Neural cell (in vitro differentiated cells): ENCODE measurements at regions not wholly inside any gene's neighbourhood (a gene's known extent, or its start where the extent isn't known, plus 50 kb on each side); places are given as distances from the start of the nearest gene placed in this dataset.

Experiments used
- H2AFZ ChIP-seq: fragments of 200-600, 300-800 bp; sonication (generic), shearing (Covaris generic); 2 replicates; pipeline ENCODE4 v1.6.0; 2014; ENCODE audit warnings: low read depth, mild to moderate bottlenecking, antibody characterized with exemption, low read length, moderate library complexity
- H3F3A ChIP-seq: fragments of 200-600 bp; shearing (Covaris generic); 2 replicates; pipeline ENCODE4 v1.6.1; 2016; ENCODE audit warnings: mild to moderate bottlenecking, moderate library complexity, mixed read lengths, antibody characterized with exemption, low read length; ENCODE audit not compliant: insufficient read depth, poor library complexity, severe bottlenecking
- H3K27ac ChIP-seq: fragments of 200-600, 300-800 bp; sonication (generic), shearing (Covaris generic); 2 replicates; pipeline ENCODE4 v1.5.1; 2014; ENCODE audit warnings: mild to moderate bottlenecking, low read length, moderate library complexity
- H3K27me3 ChIP-seq: fragments of 300-800, 200-600 bp; sonication (generic), shearing (Covaris generic); 2 replicates; pipeline ENCODE4 v1.6.0; 2014; ENCODE audit warnings: mild to moderate bottlenecking, low read depth, low read length, moderate library complexity; ENCODE audit not compliant: insufficient read depth
- H3K36me3 ChIP-seq: fragments of 300-800, 200-600 bp; sonication (generic), shearing (Covaris generic); 2 replicates; pipeline ENCODE4 v1.5.1; 2014; ENCODE audit warnings: mild to moderate bottlenecking, antibody characterized with exemption, low read length, moderate library complexity; ENCODE audit not compliant: insufficient read depth
- H3K4me2 ChIP-seq: fragments of 300-800, 200-600 bp; sonication (generic), shearing (Covaris generic); 2 replicates; pipeline ENCODE4 v1.6.0; 2014; ENCODE audit warnings: mild to moderate bottlenecking, low read length
- H3K4me3 ChIP-seq: fragments of 300-800, 200-600 bp; sonication (generic), shearing (Covaris generic); 2 replicates; pipeline ENCODE4 v1.5.1; 2014; ENCODE audit warnings: mild to moderate bottlenecking, low read length, moderate library complexity
- H3K79me2 ChIP-seq: fragments of 200-600 bp; shearing (Covaris generic); replicated peaks from 2 replicates; pipeline ENCODE4 v1.6.0; 2014; ENCODE audit warnings: mild to moderate bottlenecking, low read length, moderate library complexity; ENCODE audit not compliant: insufficient read depth
- H3K9ac ChIP-seq: fragments of 300-800, 200-600 bp; sonication (generic), shearing (Covaris generic); 2 replicates; pipeline ENCODE4 v1.6.1; 2016; ENCODE audit warnings: mild to moderate bottlenecking, low read length, mixed read lengths
- H3K9me2 ChIP-seq: fragments of 200-600 bp; shearing (Covaris generic); 2 replicates; pipeline ENCODE4 v1.6.1; 2016; ENCODE audit warnings: mild to moderate bottlenecking, low read length, mixed read lengths; ENCODE audit not compliant: insufficient read depth
- H3K9me3 ChIP-seq: fragments of 200-600, 300-800 bp; sonication (generic), shearing (Covaris generic); 2 replicates; pipeline ENCODE4 v1.6.1; 2016; ENCODE audit warnings: mild to moderate bottlenecking, mixed run types, low read length, moderate library complexity, mixed read lengths
- H4K20me1 ChIP-seq: fragments of 200-600 bp; shearing (Covaris generic); 2 replicates; pipeline ENCODE4 v1.6.1; 2016; ENCODE audit warnings: mild to moderate bottlenecking, mixed run types; ENCODE audit not compliant: insufficient read depth
- EP300 ChIP-seq: fragments of 450-650 bp; conservative IDR thresholded peaks from 2 replicates; pipeline ENCODE4 v1.6.1; 2014; ENCODE audit warnings: antibody characterized with exemption, mild to moderate bottlenecking, moderate library complexity; ENCODE audit not compliant: poor library complexity, severe bottlenecking
- EZH2 ChIP-seq: fragments of 200-600, 300-800 bp; shearing (Covaris generic), sonication (generic); IDR thresholded peaks from 2 replicates; pipeline ENCODE4 v1.6.1; 2014; ENCODE audit warnings: antibody characterized with exemption, low read length, borderline replicate concordance, mild to moderate bottlenecking; ENCODE audit not compliant: insufficient read depth, poor library complexity, severe bottlenecking
- MXI1 ChIP-seq: fragments of 450-650 bp; conservative IDR thresholded peaks from 2 replicates; pipeline ENCODE4 v1.6.1; 2014; ENCODE audit warnings: antibody characterized with exemption, mild to moderate bottlenecking; ENCODE audit not compliant: poor library complexity, severe bottlenecking
- POLR2AphosphoS5 ChIP-seq: IDR thresholded peaks from 2 replicates; pipeline ENCODE4 v1.6.1; 2012
- RAD21 ChIP-seq: fragments of 450-650 bp; conservative IDR thresholded peaks from 2 replicates; pipeline ENCODE4 v1.6.1; 2014; ENCODE audit warnings: antibody characterized with exemption, mild to moderate bottlenecking, moderate library complexity
- SMC3 ChIP-seq: fragments of 450-650 bp; conservative IDR thresholded peaks from 2 replicates; pipeline ENCODE4 v1.6.1; 2014; ENCODE audit warnings: antibody characterized with exemption, mild to moderate bottlenecking, moderate library complexity; ENCODE audit not compliant: poor library complexity
- TAF1 ChIP-seq: IDR thresholded peaks from 2 replicates; pipeline ENCODE4 v1.6.1; 2012; ENCODE audit warnings: low read depth
- TF ChIP-seq, protein P1 (sequence below): fragments of 450-650 bp; IDR thresholded peaks from 2 replicates; pipeline ENCODE4 v1.5.1; 2014; ENCODE audit warnings: antibody characterized with exemption, mild to moderate bottlenecking, moderate library complexity; ENCODE audit not compliant: poor library complexity, severe bottlenecking
- TF ChIP-seq, protein P2 (sequence below): IDR thresholded peaks from 2 replicates; pipeline ENCODE4 v1.6.1; 2012; ENCODE audit warnings: borderline replicate concordance

- Histone ChIP-seq H4K20me1 (no peaks in the 10 kb centered on the region), H3K9me3 (no peaks in the 10 kb centered on the region), H3K27ac (no peak overlapping the region), H3F3A (no peaks in the 10 kb centered on the region), H3K9ac (no peak overlapping the region), H3K9me2 (no peaks in the 10 kb centered on the region), H3K79me2 (no peaks in the 10 kb centered on the region), H3K36me3 (no peaks in the 10 kb centered on the region), H2AFZ (no peak overlapping the region), H3K4me3 (no peak overlapping the region), H3K27me3 (no peaks in the 10 kb centered on the region), H3K4me2 (no peak overlapping the region)
- TF ChIP-seq, protein P1, sequence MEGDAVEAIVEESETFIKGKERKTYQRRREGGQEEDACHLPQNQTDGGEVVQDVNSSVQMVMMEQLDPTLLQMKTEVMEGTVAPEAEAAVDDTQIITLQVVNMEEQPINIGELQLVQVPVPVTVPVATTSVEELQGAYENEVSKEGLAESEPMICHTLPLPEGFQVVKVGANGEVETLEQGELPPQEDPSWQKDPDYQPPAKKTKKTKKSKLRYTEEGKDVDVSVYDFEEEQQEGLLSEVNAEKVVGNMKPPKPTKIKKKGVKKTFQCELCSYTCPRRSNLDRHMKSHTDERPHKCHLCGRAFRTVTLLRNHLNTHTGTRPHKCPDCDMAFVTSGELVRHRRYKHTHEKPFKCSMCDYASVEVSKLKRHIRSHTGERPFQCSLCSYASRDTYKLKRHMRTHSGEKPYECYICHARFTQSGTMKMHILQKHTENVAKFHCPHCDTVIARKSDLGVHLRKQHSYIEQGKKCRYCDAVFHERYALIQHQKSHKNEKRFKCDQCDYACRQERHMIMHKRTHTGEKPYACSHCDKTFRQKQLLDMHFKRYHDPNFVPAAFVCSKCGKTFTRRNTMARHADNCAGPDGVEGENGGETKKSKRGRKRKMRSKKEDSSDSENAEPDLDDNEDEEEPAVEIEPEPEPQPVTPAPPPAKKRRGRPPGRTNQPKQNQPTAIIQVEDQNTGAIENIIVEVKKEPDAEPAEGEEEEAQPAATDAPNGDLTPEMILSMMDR = no peak
- TF ChIP-seq EZH2 (no peak), MXI1 (no peak), SMC3 (no peak), EP300 (no peak), TAF1 (no peak), POLR2AphosphoS5 (no peak), RAD21 (no peak)
- TF ChIP-seq, protein P2, sequence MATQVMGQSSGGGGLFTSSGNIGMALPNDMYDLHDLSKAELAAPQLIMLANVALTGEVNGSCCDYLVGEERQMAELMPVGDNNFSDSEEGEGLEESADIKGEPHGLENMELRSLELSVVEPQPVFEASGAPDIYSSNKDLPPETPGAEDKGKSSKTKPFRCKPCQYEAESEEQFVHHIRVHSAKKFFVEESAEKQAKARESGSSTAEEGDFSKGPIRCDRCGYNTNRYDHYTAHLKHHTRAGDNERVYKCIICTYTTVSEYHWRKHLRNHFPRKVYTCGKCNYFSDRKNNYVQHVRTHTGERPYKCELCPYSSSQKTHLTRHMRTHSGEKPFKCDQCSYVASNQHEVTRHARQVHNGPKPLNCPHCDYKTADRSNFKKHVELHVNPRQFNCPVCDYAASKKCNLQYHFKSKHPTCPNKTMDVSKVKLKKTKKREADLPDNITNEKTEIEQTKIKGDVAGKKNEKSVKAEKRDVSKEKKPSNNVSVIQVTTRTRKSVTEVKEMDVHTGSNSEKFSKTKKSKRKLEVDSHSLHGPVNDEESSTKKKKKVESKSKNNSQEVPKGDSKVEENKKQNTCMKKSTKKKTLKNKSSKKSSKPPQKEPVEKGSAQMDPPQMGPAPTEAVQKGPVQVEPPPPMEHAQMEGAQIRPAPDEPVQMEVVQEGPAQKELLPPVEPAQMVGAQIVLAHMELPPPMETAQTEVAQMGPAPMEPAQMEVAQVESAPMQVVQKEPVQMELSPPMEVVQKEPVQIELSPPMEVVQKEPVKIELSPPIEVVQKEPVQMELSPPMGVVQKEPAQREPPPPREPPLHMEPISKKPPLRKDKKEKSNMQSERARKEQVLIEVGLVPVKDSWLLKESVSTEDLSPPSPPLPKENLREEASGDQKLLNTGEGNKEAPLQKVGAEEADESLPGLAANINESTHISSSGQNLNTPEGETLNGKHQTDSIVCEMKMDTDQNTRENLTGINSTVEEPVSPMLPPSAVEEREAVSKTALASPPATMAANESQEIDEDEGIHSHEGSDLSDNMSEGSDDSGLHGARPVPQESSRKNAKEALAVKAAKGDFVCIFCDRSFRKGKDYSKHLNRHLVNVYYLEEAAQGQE = no peak
These were observed 85.5 kb downstream of the UNC5CL start for GRCh38 chr6:40953486-40953885.

DNA sequence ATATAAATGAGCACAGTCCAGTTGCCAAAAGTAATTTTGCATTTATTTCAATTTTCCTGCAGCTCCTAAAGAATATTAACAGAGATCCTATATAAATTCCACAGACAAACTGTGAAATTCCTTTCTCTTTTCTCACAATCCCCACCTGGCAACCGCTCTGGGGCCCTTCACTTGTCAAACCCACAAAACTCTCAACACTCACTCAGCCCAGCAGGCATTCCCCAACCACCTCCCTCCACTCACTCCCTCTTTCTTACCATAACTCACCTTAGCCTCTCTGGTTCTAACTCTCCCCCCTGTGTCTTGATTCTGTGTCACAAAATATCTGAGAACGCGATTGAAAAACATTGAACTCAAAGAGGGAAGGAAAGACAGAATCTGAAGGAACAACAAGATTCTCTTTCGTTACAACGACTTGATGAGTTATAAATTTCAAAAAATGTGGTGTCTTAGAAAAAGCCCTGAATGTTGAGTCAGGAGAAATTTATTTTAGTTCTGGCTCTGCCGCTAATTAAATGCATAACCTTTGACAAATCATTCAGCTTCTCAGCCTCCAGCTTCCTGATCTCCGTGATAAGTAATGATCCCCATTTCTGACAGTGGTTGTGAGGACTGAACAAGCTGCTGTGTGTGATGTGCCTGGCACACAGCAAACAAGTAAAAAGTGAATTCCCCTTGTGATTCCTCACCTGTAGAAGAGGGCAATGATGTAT is 87.9 kb downstream of the UNC5CL start:
- no peak overlapping the region for H3K9ac ChIP-seq
- no peak overlapping the region for H3K4me3 ChIP-seq
- no peaks in the 10 kb centered on the region for H3K27me3 ChIP-seq
- no peak overlapping the region for H3K27ac ChIP-seq
- no peaks in the 10 kb centered on the region for H3K9me2 ChIP-seq
- TF ChIP-seq, protein P2 = no peak
- TF ChIP-seq EP300 (no peak), RAD21 (no peak), EZH2 (no peak), MXI1 (no peak), POLR2AphosphoS5 (no peak), TAF1 (no peak)
- no peaks in the 10 kb centered on the region for H3K36me3 ChIP-seq
- no peaks in the 10 kb centered on the region for H3F3A ChIP-seq
- no peak overlapping the region for H3K4me2 ChIP-seq
- H4K20me1 ChIP-seq = no peaks in the 10 kb centered on the region
- no peaks in the 10 kb centered on the region for H3K79me2 ChIP-seq
- H3K9me3 ChIP-seq = no peaks in the 10 kb centered on the region
- H2AFZ ChIP-seq = no peak overlapping the region
